Sigmoid colon (tissue), 6 donors: ENCODE measurements at regions not wholly inside any gene's neighbourhood (a gene's known extent, or its start where the extent isn't known, plus 50 kb on each side); places are given as distances from the start of the nearest gene placed in this dataset.

Experiments
- DNase-seq: peaks from one replicate; pipeline ENCODE4 v3.0.0-alpha.2; 2019
- H3K27ac ChIP-seq, 4 donors: fragments of 200-600 bp; sonication (generic); one replicate each; pipeline ENCODE4 v1.5.1; 2016 to 2019; ENCODE audit warnings: mild to moderate bottlenecking in 1 of 4
- H3K27me3 ChIP-seq, 3 donors: fragments of 200-600 bp; sonication (generic); one replicate each; pipeline ENCODE4 v1.5.1; 2019; ENCODE audit warnings: mild to moderate bottlenecking in 1 of 3
- H3K36me3 ChIP-seq, 4 donors: fragments of 200-600 bp; sonication (generic); one replicate each; pipeline ENCODE4 v1.5.1; 2016 to 2019
- H3K4me1 ChIP-seq, 4 donors: fragments of 200-600 bp; sonication (generic); one replicate each; pipeline ENCODE4 v1.5.1; 2017 to 2019
- H3K4me3 ChIP-seq, 4 donors: fragments of 200-600 bp; sonication (generic); one replicate each; pipeline ENCODE4 v1.5.1; 2017 to 2019; ENCODE audit warnings: mild to moderate bottlenecking in 2 of 4, moderate library complexity in 1 of 4
- H3K9me3 ChIP-seq, 4 donors: fragments of 200-600 bp in 3 of 4; sonication (generic) in 3 of 4; one replicate each; pipeline versions ENCODE4 v1.5.1 to v1.6.1; 2013 to 2019
- CTCF ChIP-seq, 4 experiments: fragments of 450-650 bp in 3 of 4; fragments of 200-600 bp in 1 of 4; IDR thresholded peaks; one replicate each; pipeline ENCODE4 v1.5.1; 2016 to 2019; ENCODE audit warnings: antibody characterized with exemption in 4 of 4, mild to moderate bottlenecking in 3 of 4, moderate library complexity in 2 of 4
- EP300 ChIP-seq, 4 donors: sonication (generic); formaldehyde crosslinking; IDR thresholded peaks; one replicate each; pipeline ENCODE4 v1.6.1; 2017; ENCODE audit warnings: antibody characterized with exemption in 4 of 4
- POLR2A ChIP-seq, 2 donors: fragments of 450-650 bp; IDR thresholded peaks; one replicate each; pipeline ENCODE4 v1.6.1; 2016; ENCODE audit warnings: antibody characterized with exemption in 2 of 2, mild to moderate bottlenecking in 2 of 2, moderate library complexity in 2 of 2
- POLR2AphosphoS5 ChIP-seq, 4 donors: sonication (generic); formaldehyde crosslinking; IDR thresholded peaks; one replicate each; pipeline ENCODE4 v1.6.1; 2017; ENCODE audit warnings: antibody characterized with exemption in 4 of 4
- WGBS, 2 donors: extraction: QIAGEN DNeasy Blood & Tissue Kit; methylation state at CpG; one replicate each; pipeline ENCODE4 v1.1.7; 2013; 5-methylcytosine and 5-hydroxymethylcytosine counted together
- intact Hi-C: fragments of 100-400 bp; cut with DNase I; formaldehyde crosslinking; loops from one replicate; pipeline ENCODE4 v1.15.1; 2023
- small RNA-seq, 3 donors: library from RNA; depleted of rRNA; stranded (forward); fragments of <200 nt; gene quantifications; one replicate each; pipeline ENCODE3, GENCODE V24; 2016
- donor health status: healthy with polysubstance abuse.
- donor health status: healthy.

GRCh38 chr5:24407466-24407865, 237.3 kb downstream of the CDH10 start:
- no peak for TF ChIP-seq CTCF (IDR thresholded peaks at IDR 0.05)
- no peak for TF ChIP-seq EP300 (IDR thresholded peaks at IDR 0.05)
- TF ChIP-seq POLR2A (IDR thresholded peaks at IDR 0.05) = no peak
- no peak for TF ChIP-seq POLR2AphosphoS5 (IDR thresholded peaks at IDR 0.05)
- no peak for DNase-seq
- H3K4me3 ChIP-seq = no peak overlapping the region
- H3K27me3 ChIP-seq = no peaks in the 10 kb centered on the region
- H3K9me3 ChIP-seq = no peaks in the 10 kb centered on the region
- no peak overlapping the region for H3K27ac ChIP-seq
- no peaks in the 10 kb centered on the region for H3K36me3 ChIP-seq
- intact Hi-C loops = no loop called here
- 46 to 65% methylated on average over 3 of the region's 3 CpGs for WGBS, 2 donors
- no peaks in the 10 kb centered on the region for H3K4me1 ChIP-seq

- H3K9me3 ChIP-seq = no peaks in the 10 kb centered on the region
- whole genome bisulfite sequencing, 2 donors = 17 to 63% methylated on average over 1 of the region's 1 CpG
- no peaks in the 10 kb centered on the region for H3K27me3 ChIP-seq
- TF ChIP-seq POLR2A (IDR thresholded peaks at IDR 0.05) (no peak), EP300 (IDR thresholded peaks at IDR 0.05) (no peak), POLR2AphosphoS5 (IDR thresholded peaks at IDR 0.05) (no peak), CTCF (IDR thresholded peaks at IDR 0.05) (no peak)
- no peak overlapping the region for H3K27ac ChIP-seq
- no peaks in the 10 kb centered on the region for H3K4me1 ChIP-seq
- DNase-seq = no peak
- H3K36me3 ChIP-seq = no peaks in the 10 kb centered on the region
- intact Hi-C loops = no loop called here
- no peak overlapping the region for H3K4me3 ChIP-seq
Observed at GRCh38 chr5:24428345-24428744, 216.4 kb downstream of the CDH10 start.

GRCh38 chr5:24433555-24433954, 211.2 kb downstream of the CDH10 start:
- H3K4me3 ChIP-seq = no peak overlapping the region
- H3K9me3 ChIP-seq = no peaks in the 10 kb centered on the region
- no peaks in the 10 kb centered on the region for H3K4me1 ChIP-seq
- intact Hi-C loops = no loop called here
- no peak for DNase-seq
- H3K27me3 ChIP-seq = no peaks in the 10 kb centered on the region
- H3K27ac ChIP-seq = no peak overlapping the region
- WGBS, 2 donors = 84 to 90% methylated on average over 3 of the region's 3 CpGs
- H3K36me3 ChIP-seq = no peaks in the 10 kb centered on the region
- no peak for TF ChIP-seq POLR2AphosphoS5 (IDR thresholded peaks at IDR 0.05)
- TF ChIP-seq POLR2A (IDR thresholded peaks at IDR 0.05) = no peak
- TF ChIP-seq CTCF (IDR thresholded peaks at IDR 0.05) = no peak
- no peak for TF ChIP-seq EP300 (IDR thresholded peaks at IDR 0.05)

Small RNA genes lying in the stretch of these regions (small RNA-seq; reads per million reads assigned to genes)
- gene AC026784.1 (0 reads per million in 3 donors), gene RF00019 (0 reads per million in 3 donors), gene RF00561 (0 reads per million in 3 donors)
